ENCODE measurements at regions not wholly inside any gene's neighbourhood (a gene's known extent, or its start where the extent isn't known, plus 50 kb on each side); places are given as distances from the start of the nearest gene placed in this dataset.

GRCh38 chr1:73511038-73511437 lies 686.9 kb downstream of the LRRIQ3 start:
- no peak overlapping the region for H3K4me3 ChIP-seq (replicated peaks in 1 of 3; ENCODE audit: insufficient read depth in 1 of 3, low read depth in 1 of 3, low read length in 3 of 3)
- H4K20me1 ChIP-seq (replicated peaks; ENCODE audit: control insufficient read depth, extremely low read depth, insufficient read depth, low read length), result no peaks in the 10 kb centered on the region
- no peaks in the 10 kb centered on the region for H3K4me1 ChIP-seq (ENCODE audit: control insufficient read depth, extremely low read depth, insufficient read depth, low read length)
- dilution Hi-C loops (cut with MboI; ENCODE audit: extremely low pct_ligation_motif_present, low sequenced_read_pairs), result no loop called here
- H3K36me3 ChIP-seq (ENCODE audit: control insufficient read depth in 2 of 2, extremely low read depth in 1 of 2, insufficient read depth in 2 of 2, low read length in 2 of 2), result no peaks in the 10 kb centered on the region
- H3K27me3 ChIP-seq (ENCODE audit: control insufficient read depth in 2 of 2, insufficient read depth in 2 of 2, low read length in 2 of 2), result no peaks in the 10 kb centered on the region
- H3K9me3 ChIP-seq (replicated peaks; ENCODE audit: control insufficient read depth, insufficient read depth, low read length), result no peaks in the 10 kb centered on the region
- H2AFZ ChIP-seq (ENCODE audit: low read depth, low read length), result no peak overlapping the region
- no peak overlapping the region for H3K4me2 ChIP-seq (ENCODE audit: insufficient read depth, low read length)
- ChIA-PET POLR2A (no interaction called here), CTCF (no interaction called here)
- no peak overlapping the region for H3K9ac ChIP-seq (replicated peaks; ENCODE audit: extremely low read depth, insufficient read depth, low read length)
- no TSS peak for BruUV-seq (replicated peaks)
- FAIRE-seq (no peak), DNase-seq (ENCODE audit: low read depth, low spot score) (no peak)
- TF ChIP-seq POLR2A (IDR thresholded peaks at IDR 0.05; ENCODE audit: low read depth, low read length) (no peak), EZH2 (IDR thresholded peaks at IDR 0.05; ENCODE audit: borderline replicate concordance, low read depth, low read length, severe bottlenecking) (no peak), GATA2 (IDR thresholded peaks at IDR 0.05; ENCODE audit: insufficient read depth, insufficient read length, low read depth, low read length) (no peak), FOS (IDR thresholded peaks at IDR 0.05; ENCODE audit: borderline replicate concordance, insufficient read depth, low read length) (no peak), MYC (IDR thresholded peaks at IDR 0.05; ENCODE audit: low read depth, low read length) (no peak), JUN (IDR thresholded peaks at IDR 0.05; ENCODE audit: borderline replicate concordance, insufficient read depth, insufficient read length, low read depth) (no peak), POLR2AphosphoS5 (IDR thresholded peaks at IDR 0.05; ENCODE audit: insufficient read depth, low read depth, low read length) (no peak)
- TF ChIP-seq, protein P1, sequence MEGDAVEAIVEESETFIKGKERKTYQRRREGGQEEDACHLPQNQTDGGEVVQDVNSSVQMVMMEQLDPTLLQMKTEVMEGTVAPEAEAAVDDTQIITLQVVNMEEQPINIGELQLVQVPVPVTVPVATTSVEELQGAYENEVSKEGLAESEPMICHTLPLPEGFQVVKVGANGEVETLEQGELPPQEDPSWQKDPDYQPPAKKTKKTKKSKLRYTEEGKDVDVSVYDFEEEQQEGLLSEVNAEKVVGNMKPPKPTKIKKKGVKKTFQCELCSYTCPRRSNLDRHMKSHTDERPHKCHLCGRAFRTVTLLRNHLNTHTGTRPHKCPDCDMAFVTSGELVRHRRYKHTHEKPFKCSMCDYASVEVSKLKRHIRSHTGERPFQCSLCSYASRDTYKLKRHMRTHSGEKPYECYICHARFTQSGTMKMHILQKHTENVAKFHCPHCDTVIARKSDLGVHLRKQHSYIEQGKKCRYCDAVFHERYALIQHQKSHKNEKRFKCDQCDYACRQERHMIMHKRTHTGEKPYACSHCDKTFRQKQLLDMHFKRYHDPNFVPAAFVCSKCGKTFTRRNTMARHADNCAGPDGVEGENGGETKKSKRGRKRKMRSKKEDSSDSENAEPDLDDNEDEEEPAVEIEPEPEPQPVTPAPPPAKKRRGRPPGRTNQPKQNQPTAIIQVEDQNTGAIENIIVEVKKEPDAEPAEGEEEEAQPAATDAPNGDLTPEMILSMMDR (IDR thresholded peaks at IDR 0.05; ENCODE audit: extremely low read depth in 1 of 2, insufficient read depth in 1 of 2, low read depth in 1 of 2, low read length in 2 of 2), result no peak
- no peak overlapping the region for H3K27ac ChIP-seq (ENCODE audit: insufficient read depth, low read depth, low read length)
- H3K79me2 ChIP-seq (ENCODE audit: control insufficient read depth, insufficient read depth, low read length), result no peaks in the 10 kb centered on the region
- intact Hi-C loops (cut with micrococcal nuclease), result no loop called here
- H3K9me1 ChIP-seq (replicated peaks; ENCODE audit: control insufficient read depth, extremely low read depth, insufficient read depth, low read length), result no peaks in the 10 kb centered on the region

Measured in endothelial cell of umbilical vein (primary cell).